Trophoblast cell (in vitro differentiated cells and primary cell): ENCODE measurements at regions not wholly inside any gene's neighbourhood (a gene's known extent, or its start where the extent isn't known, plus 50 kb on each side); places are given as distances from the start of the nearest gene placed in this dataset.

ENCODE experiments used
- DNase-seq, 2 donors: peaks; one replicate each; pipeline ENCODE4 v3.0.0-alpha.2; 2016
- H2AFZ ChIP-seq: 2 replicates; pipeline ENCODE4 v1.6.1; 2013; ENCODE audit warnings: low read length, moderate library complexity, mild to moderate bottlenecking; ENCODE audit not compliant: insufficient read depth, poor library complexity
- H2AK5ac ChIP-seq: 2 replicates; pipeline ENCODE4 v1.6.1; 2013; ENCODE audit warnings: mild to moderate bottlenecking, low read length
- H2BK120ac ChIP-seq: 2 replicates; pipeline ENCODE4 v1.6.1; 2013; ENCODE audit warnings: low read length, mild to moderate bottlenecking, moderate library complexity; ENCODE audit not compliant: insufficient read depth, poor library complexity
- H2BK12ac ChIP-seq: 2 replicates; pipeline ENCODE4 v1.6.1; 2013; ENCODE audit warnings: mild to moderate bottlenecking, low read length, moderate library complexity
- H2BK5ac ChIP-seq: 2 replicates; pipeline ENCODE4 v1.6.1; 2013; ENCODE audit warnings: low read length, low read depth, moderate library complexity, mild to moderate bottlenecking; ENCODE audit not compliant: poor library complexity
- H3K14ac ChIP-seq: 2 replicates; pipeline ENCODE4 v1.6.1; 2013; ENCODE audit warnings: mild to moderate bottlenecking, low read length
- H3K18ac ChIP-seq: 2 replicates; pipeline ENCODE4 v1.6.1; 2013; ENCODE audit warnings: mild to moderate bottlenecking, low read length
- H3K23ac ChIP-seq: 2 replicates; pipeline ENCODE4 v1.6.1; 2013; ENCODE audit warnings: low read length
- H3K27ac ChIP-seq: 2 replicates; pipeline ENCODE4 v1.5.1; 2013; ENCODE audit warnings: low read depth, mild to moderate bottlenecking, inconsistent platforms, low read length, moderate library complexity
- H3K27me3 ChIP-seq: 2 replicates; pipeline ENCODE4 v1.6.1; 2013; ENCODE audit warnings: inconsistent platforms, mild to moderate bottlenecking, low read length, moderate library complexity; ENCODE audit not compliant: insufficient read depth
- H3K36me3 ChIP-seq, 2 experiments: 1 replicate in 1 of 2; 2 replicates in 1 of 2; pipeline ENCODE4 v1.6.1; 2013; ENCODE audit warnings: low read length in 2 of 2, mild to moderate bottlenecking in 2 of 2, moderate library complexity in 1 of 2; ENCODE audit not compliant: insufficient read depth in 2 of 2, control insufficient read depth in 1 of 2
- H3K4ac ChIP-seq: 2 replicates; pipeline ENCODE4 v1.6.1; 2013; ENCODE audit warnings: low read depth, mild to moderate bottlenecking, low read length, moderate library complexity
- H3K4me1 ChIP-seq, 2 experiments: 1 replicate in 1 of 2; 2 replicates in 1 of 2; pipeline ENCODE4 v1.6.1; 2013; ENCODE audit warnings: low read length in 2 of 2, mild to moderate bottlenecking in 2 of 2, moderate library complexity in 1 of 2; ENCODE audit not compliant: insufficient read depth in 2 of 2, control insufficient read depth in 1 of 2
- H3K4me2 ChIP-seq: 2 replicates; pipeline ENCODE4 v1.6.1; 2013; ENCODE audit warnings: inconsistent platforms, mild to moderate bottlenecking, low read length, moderate library complexity
- H3K4me3 ChIP-seq: 2 replicates; pipeline ENCODE4 v1.5.1; 2013; ENCODE audit warnings: mild to moderate bottlenecking, low read depth, low read length, inconsistent platforms
- H3K79me1 ChIP-seq: one replicate; pipeline ENCODE4 v1.6.1; 2013; ENCODE audit warnings: low read length
- H3K79me2 ChIP-seq: 2 replicates; pipeline ENCODE4 v1.6.1; 2013; ENCODE audit warnings: low read length, mild to moderate bottlenecking; ENCODE audit not compliant: control insufficient read depth, insufficient read depth, poor library complexity
- H3K9ac ChIP-seq: 2 replicates; pipeline ENCODE4 v1.6.1; 2013; ENCODE audit warnings: mild to moderate bottlenecking, low read length
- H3K9me3 ChIP-seq: 2 replicates; pipeline ENCODE4 v1.6.1; 2013; ENCODE audit warnings: low read depth, mild to moderate bottlenecking, control low read depth, inconsistent platforms, low read length; ENCODE audit not compliant: insufficient read depth
- H4K12ac ChIP-seq: 2 replicates; pipeline ENCODE4 v1.6.1; 2013; ENCODE audit warnings: low read depth, mild to moderate bottlenecking, low read length, moderate library complexity
- H4K8ac ChIP-seq: 2 replicates; pipeline ENCODE4 v1.6.1; 2013; ENCODE audit warnings: low read depth, mild to moderate bottlenecking, low read length, moderate library complexity
- H4K91ac ChIP-seq: one replicate; pipeline ENCODE4 v1.6.1; 2013; ENCODE audit warnings: low read depth, mild to moderate bottlenecking, low read length, moderate library complexity
- WGBS: extraction: QIAGEN DNeasy Blood & Tissue Kit; methylation state at CpG from one replicate; pipeline ENCODE4 v1.1.7; 2013; ENCODE audit warnings: missing lambda C conversion rate; ENCODE audit not compliant: insufficient read length, insufficient coverage; ENCODE audit errors: extremely low coverage; 5-methylcytosine and 5-hydroxymethylcytosine counted together

DNA sequence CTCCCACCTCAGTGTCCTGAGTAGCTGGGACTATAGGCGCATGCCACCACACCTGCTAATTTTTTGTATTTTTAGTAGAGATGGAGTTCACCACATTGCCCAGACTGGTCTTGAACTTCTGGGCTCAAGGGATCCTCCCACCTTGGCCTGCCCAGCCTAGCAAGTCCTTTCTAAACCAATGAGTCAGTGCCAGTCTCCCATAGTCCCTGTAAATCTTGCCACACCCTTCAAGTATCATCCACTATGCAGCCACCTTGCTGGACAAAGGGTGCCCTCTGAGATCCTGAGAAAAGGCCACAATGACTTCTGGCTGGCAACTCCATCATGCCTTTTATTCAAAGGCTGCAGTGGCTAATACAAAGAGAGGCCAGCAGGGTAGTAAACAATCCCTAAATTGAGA lies 184.0 kb downstream of the ABHD5 start:
- no peaks in the 10 kb centered on the region for H3K27me3 ChIP-seq
- H3K79me2 ChIP-seq, result no peaks in the 10 kb centered on the region
- H3K9ac ChIP-seq, result no peak overlapping the region
- H4K8ac ChIP-seq, result no peak overlapping the region
- no peak overlapping the region for H3K4me3 ChIP-seq
- H2AFZ ChIP-seq, result no peak overlapping the region
- peaks cover 3% of the 10 kb centered on the region for H3K9me3 ChIP-seq
- no peak overlapping the region for H3K27ac ChIP-seq
- no peak overlapping the region for H2AK5ac ChIP-seq
- no peak overlapping the region for H3K14ac ChIP-seq
- H4K12ac ChIP-seq, result no peak overlapping the region
- H4K91ac ChIP-seq, result no peak overlapping the region
- H3K18ac ChIP-seq, result no peak overlapping the region
- no peak overlapping the region for H2BK12ac ChIP-seq
- H3K36me3 ChIP-seq, result no peaks in the 10 kb centered on the region
- H2BK120ac ChIP-seq, result no peak overlapping the region
- no peak overlapping the region for H2BK5ac ChIP-seq
- H3K23ac ChIP-seq, result no peak overlapping the region
- no peak overlapping the region for H3K4me2 ChIP-seq
- H3K4me1 ChIP-seq, result peaks cover 17 to 25% of the 10 kb centered on the region in 2 experiments
- peaks cover 13% of the 10 kb centered on the region for H3K79me1 ChIP-seq
- DNase-seq, result no peak
- no peak overlapping the region for H3K4ac ChIP-seq
- WGBS, result no CpG with 5 or more reads among the region's 1 CpG

DNA sequence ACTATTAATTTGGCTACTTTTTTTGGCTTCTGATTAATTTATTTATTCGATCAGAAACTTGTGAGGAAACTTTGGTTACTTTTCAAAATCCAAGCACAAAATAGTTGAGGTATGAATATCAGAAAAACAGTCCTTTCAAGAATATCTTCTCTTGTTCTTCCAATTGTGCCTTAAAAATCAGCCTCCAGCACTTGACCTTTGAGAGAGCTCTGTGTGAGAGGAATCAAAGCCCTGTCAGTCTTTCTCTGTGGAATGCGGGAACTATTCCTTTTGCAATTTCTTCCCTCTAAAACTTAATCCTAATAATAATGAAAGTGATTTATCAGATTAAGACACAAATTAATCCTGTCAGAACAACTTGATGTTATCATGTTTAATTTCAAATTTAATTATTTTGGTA lies 185.9 kb downstream of the ABHD5 start:
- H3K9me3 ChIP-seq, result peaks cover 3% of the 10 kb centered on the region
- H3K4me1 ChIP-seq, result peaks cover 9 to 15% of the 10 kb centered on the region in 2 experiments
- no peak overlapping the region for H2BK5ac ChIP-seq
- DNase-seq, result no peak
- H3K4me3 ChIP-seq, result no peak overlapping the region
- H4K8ac ChIP-seq, result no peak overlapping the region
- H3K23ac ChIP-seq, result no peak overlapping the region
- no peak overlapping the region for H3K4ac ChIP-seq
- H3K79me1 ChIP-seq, result peaks cover 9% of the 10 kb centered on the region
- H2AFZ ChIP-seq, result no peak overlapping the region
- no peak overlapping the region for H2BK12ac ChIP-seq
- no peaks in the 10 kb centered on the region for H3K36me3 ChIP-seq
- no peak overlapping the region for H3K14ac ChIP-seq
- H4K12ac ChIP-seq, result no peak overlapping the region
- H2BK120ac ChIP-seq, result no peak overlapping the region
- no peak overlapping the region for H3K27ac ChIP-seq
- H3K79me2 ChIP-seq, result no peaks in the 10 kb centered on the region
- no peak overlapping the region for H4K91ac ChIP-seq
- no peak overlapping the region for H3K9ac ChIP-seq
- no peak overlapping the region for H3K18ac ChIP-seq
- no peaks in the 10 kb centered on the region for H3K27me3 ChIP-seq
- H2AK5ac ChIP-seq, result no peak overlapping the region
- H3K4me2 ChIP-seq, result no peak overlapping the region
- WGBS, result no CpG with 5 or more reads among the region's 2 CpGs

DNA sequence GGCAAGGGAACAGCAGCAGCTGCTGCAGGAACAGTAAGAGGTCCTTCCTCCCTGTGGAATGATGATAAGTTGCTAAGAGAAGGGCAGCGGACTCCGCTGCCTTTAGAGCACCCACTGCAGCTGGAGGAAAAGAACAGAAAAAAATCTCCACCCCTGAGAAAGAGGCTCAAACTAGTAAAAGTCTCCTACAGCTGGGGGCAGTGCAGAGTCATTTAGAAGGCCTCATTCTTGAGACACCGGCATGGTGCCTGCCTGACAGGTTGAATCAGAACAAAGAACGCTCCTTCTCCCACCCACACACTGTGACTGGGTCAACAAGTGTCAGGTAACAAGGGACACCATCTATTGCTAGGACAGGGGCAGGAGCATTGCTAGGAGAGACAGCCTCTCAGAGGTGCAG lies 188.4 kb downstream of the ABHD5 start:
- no CpG with 5 or more reads among the region's 4 CpGs for WGBS

DNA sequence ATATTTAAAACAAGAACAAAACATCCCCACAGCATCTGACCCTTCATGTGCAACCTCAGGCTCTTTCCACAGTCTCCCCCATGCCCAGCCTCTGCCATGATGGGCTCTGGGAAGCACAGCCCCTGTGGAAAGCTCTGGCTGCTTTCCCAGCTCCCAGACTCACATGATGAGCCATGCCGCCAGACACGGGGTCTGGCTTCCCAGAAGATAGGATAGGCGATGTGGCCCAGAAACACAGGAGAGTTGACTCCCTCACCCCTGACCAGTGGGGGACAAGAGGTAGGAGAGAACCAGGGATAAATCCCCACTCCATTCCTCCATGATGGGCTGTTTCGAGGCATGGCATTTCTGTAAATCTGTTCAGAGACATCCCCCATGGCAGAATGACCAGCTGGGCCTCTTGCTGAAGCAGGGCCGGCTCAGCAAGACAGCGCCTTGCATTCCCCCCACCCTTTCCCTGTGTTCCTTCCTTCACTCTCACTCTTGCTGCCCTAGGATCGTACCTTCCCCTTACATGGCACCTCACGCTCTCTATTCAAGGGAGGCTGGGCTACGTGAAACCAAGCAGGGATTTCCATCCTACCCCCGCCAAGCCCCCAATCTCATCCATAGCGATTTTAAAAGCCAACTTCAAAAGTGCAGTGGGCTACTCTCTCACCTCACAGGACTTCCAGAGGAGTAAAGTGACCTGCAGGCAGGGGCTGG lies 192.4 kb downstream of the ABHD5 start:
- Histone ChIP-seq H4K91ac (no peak overlapping the region), H3K79me1 (no peaks in the 10 kb centered on the region), H3K18ac (no peak overlapping the region), H3K36me3 (no peaks in the 10 kb centered on the region), H2BK12ac (no peak overlapping the region), H4K8ac (no peak overlapping the region), H2BK5ac (no peak overlapping the region), H4K12ac (no peak overlapping the region), H2AK5ac (no peak overlapping the region), H3K4me1 (peaks cover 0 to 2% of the 10 kb centered on the region in 2 experiments), H3K4me2 (no peak overlapping the region), H3K79me2 (no peaks in the 10 kb centered on the region), H3K27ac (no peak overlapping the region), H3K14ac (no peak overlapping the region), H2AFZ (no peak overlapping the region), H3K23ac (no peak overlapping the region), H2BK120ac (no peak overlapping the region), H3K27me3 (no peaks in the 10 kb centered on the region), H3K9me3 (no peaks in the 10 kb centered on the region), H3K9ac (no peak overlapping the region), H3K4ac (no peak overlapping the region), H3K4me3 (no peak overlapping the region)
- WGBS, result no CpG with 5 or more reads among the region's 11 CpGs
- no peak for DNase-seq

More for the DNA sequence above, 188.4 kb downstream of the ABHD5 start:
- H4K8ac ChIP-seq, result no peak overlapping the region
- peak; percentile 20 to 47 for DNase-seq
- no peaks in the 10 kb centered on the region for H3K36me3 ChIP-seq
- H3K27ac ChIP-seq, result no peak overlapping the region
- H3K14ac ChIP-seq, result no peak overlapping the region
- H3K9ac ChIP-seq, result no peak overlapping the region
- no peaks in the 10 kb centered on the region for H3K79me2 ChIP-seq
- H2BK120ac ChIP-seq, result no peak overlapping the region
- no peak overlapping the region for H3K4ac ChIP-seq
- H3K27me3 ChIP-seq, result no peaks in the 10 kb centered on the region
- H4K12ac ChIP-seq, result no peak overlapping the region
- no peak overlapping the region for H2AK5ac ChIP-seq
- H4K91ac ChIP-seq, result no peak overlapping the region
- no peak overlapping the region for H2BK5ac ChIP-seq
- H3K4me1 ChIP-seq, result peaks cover 0 to 2% of the 10 kb centered on the region in 2 experiments
- H3K9me3 ChIP-seq, result no peaks in the 10 kb centered on the region
- H2AFZ ChIP-seq, result no peak overlapping the region
- no peak overlapping the region for H3K4me3 ChIP-seq
- H3K18ac ChIP-seq, result no peak overlapping the region
- no peak overlapping the region for H3K4me2 ChIP-seq
- H3K23ac ChIP-seq, result no peak overlapping the region
- H3K79me1 ChIP-seq, result no peaks in the 10 kb centered on the region
- no peak overlapping the region for H2BK12ac ChIP-seq
